ENCODE measurements at regions not wholly inside any gene's neighbourhood (a gene's known extent, or its start where the extent isn't known, plus 50 kb on each side); places are given as distances from the start of the nearest gene placed in this dataset.
A peak's percentile ranks its signal among the peaks of the same experiment; 100 is the strongest.

DNA sequence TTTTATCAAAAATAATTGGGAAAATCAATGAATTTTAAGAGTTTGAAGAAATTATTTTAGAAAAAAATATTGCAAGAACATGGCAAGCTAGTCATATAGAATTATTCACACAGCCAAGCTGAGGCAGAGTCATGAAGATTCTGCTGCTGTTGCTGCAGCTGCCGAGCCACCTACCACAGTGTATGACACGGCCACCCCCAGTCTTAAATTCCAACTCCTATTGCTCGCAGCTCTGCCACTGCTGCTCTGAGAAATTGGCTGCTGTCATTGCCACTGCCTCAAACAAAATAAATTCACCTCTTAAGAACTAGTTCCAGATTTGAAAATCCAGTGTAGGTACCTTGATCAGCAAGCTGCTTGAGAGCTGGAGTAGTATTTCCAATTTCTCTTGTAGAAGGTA, 1318.8 kb upstream of the ACO1 start:
- DNase-seq: no peak
- H3K36me3 Mint-ChIP-seq (ENCODE audit: low read depth): no peaks in the 10 kb centered on the region
- no peaks in the 10 kb centered on the region for H3K9me3 Mint-ChIP-seq
- CTCF ChIA-PET: no interaction called here
- no peak overlapping the region for H3K4me3 Mint-ChIP-seq
- POLR2A ChIA-PET: no interaction called here
- no peaks in the 10 kb centered on the region for H3K4me1 Mint-ChIP-seq
- H3K27ac Mint-ChIP-seq: no peak overlapping the region
- H3K27me3 Mint-ChIP-seq: no peaks in the 10 kb centered on the region

- Mint-ChIP-seq H3K36me3 (ENCODE audit: low read depth) (no peaks in the 10 kb centered on the region), H3K27me3 (no peaks in the 10 kb centered on the region), H3K9me3 (no peaks in the 10 kb centered on the region), H3K4me1 (no peaks in the 10 kb centered on the region), H3K4me3 (no peak overlapping the region), H3K27ac (no peak overlapping the region)
- ChIA-PET POLR2A (no interaction called here), CTCF (no interaction called here)
- no peak for DNase-seq
Observed at GRCh38 chr9:31067418-31067817, 1317.0 kb upstream of the ACO1 start.

DNA sequence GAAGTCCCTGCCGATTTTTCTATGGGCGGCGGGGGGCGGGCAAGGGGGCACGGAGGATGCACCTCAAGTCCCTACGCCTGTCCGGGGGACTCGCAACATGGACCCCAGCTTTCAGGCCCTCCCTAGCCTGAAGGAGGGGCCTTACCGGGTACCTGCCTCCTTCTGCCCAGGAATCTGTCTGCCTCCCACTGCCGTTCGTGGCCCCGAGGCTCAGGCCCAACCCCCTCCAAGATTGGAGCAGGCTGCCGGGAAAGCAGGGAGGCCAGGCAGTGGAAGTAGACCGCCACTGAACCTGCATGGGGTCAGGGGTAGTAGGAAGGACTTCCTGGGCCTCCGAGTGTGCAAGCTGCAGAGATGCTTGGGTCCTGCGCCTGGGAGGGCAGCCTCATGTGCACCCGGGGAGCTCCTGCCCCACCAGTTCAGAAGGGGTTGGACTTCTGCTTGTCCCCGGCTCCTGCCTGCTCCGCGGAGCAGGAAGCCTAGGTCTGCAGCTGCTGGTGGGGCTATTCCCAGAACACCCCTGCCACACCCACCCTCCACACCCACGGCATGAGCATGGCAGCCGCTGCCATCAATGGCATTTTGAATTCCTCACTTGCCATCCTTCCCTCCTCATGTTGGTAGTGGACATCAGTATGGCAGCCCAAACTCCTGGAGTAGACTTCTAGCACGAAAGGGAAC, 1312.7 kb upstream of the ACO1 start:
- H3K36me3 Mint-ChIP-seq (ENCODE audit: low read depth): no peaks in the 10 kb centered on the region
- H3K4me1 Mint-ChIP-seq: no peaks in the 10 kb centered on the region
- ChIA-PET CTCF (no interaction called here), POLR2A (no interaction called here)
- H3K27me3 Mint-ChIP-seq: no peaks in the 10 kb centered on the region
- H3K4me3 Mint-ChIP-seq: no peak overlapping the region
- H3K9me3 Mint-ChIP-seq: no peaks in the 10 kb centered on the region
- no peak for DNase-seq
- no peak overlapping the region for H3K27ac Mint-ChIP-seq

DNA sequence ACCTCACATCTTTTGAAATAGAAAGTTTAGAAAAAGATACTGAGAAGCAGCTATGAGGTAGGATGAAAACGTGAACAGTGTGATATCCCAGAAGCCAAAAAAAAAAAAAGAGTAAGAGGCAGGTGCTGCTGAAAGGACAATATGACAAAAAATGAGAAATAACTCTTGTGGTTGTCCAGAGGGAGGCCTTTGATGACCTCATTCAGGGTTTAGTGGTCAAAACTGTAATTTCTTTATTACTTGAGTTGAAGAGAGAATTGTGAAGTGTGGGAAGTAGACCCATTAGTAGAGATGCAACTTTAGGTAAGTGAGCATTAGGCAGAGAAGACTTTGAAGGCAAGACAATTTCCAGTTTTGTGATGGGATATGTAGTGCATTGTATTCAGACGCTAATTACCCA, 1306.3 kb upstream of the ACO1 start:
- DNase-seq: no peak
- Mint-ChIP-seq H3K4me3 (no peak overlapping the region), H3K27ac (no peak overlapping the region), H3K9me3 (no peaks in the 10 kb centered on the region), H3K27me3 (no peaks in the 10 kb centered on the region), H3K36me3 (ENCODE audit: low read depth) (no peaks in the 10 kb centered on the region), H3K4me1 (no peaks in the 10 kb centered on the region)
- ChIA-PET POLR2A (no interaction called here), CTCF (no interaction called here)

DNA sequence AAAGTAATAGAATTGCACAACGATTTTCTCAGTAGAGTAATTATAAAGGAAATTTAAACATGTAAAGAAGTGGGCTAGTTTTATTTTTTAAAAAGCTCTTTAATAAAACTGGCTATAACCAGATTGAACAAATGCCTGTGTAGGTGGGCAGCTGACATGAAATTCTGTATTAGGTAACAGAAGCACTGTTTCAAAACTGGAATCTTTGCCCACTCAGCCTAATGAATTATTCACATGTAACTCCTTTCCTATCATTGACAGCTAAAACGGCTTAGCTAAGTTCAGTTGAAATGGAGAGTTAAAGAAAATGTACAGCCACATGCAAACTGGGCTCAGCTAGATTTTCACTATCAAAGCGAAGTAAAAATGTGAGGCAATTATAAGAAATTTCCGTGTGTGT, 1300.1 kb upstream of the ACO1 start:
- Mint-ChIP-seq H3K27me3 (no peaks in the 10 kb centered on the region), H3K27ac (no peak overlapping the region)

DNA sequence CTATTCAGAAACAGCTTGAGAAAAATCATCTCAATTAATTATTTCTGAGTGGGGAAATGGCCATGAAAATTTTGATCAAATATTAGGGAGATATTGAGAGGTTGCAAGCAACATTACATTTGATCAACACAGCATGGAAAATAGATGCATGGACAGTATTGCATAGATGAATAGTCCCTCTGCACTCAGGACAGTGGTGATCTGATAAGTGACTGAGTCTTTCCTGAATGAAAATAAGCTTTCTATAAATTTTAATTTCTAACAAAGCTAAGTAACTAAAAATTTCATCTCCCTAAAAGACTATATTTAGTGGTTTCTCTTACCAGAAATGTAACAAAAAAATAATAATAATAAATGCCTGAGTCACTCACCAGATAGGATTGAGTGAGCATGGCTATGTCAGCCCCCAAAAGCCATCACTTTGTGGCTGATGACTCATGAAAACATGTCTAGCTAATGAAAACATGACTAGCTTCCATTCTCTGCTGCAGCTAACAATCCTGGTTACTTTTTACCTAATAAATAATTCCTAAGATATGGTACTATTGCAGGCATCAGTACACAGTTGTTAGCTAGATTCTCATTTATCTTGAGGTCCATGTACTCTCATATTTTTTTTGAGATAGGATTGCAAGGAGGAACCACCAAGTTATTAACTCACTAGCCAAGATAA, 1294.8 kb upstream of the ACO1 start:
- Mint-ChIP-seq H3K27ac (no peak overlapping the region), H3K36me3 (ENCODE audit: low read depth) (no peaks in the 10 kb centered on the region), H3K4me1 (no peaks in the 10 kb centered on the region), H3K4me3 (no peak overlapping the region), H3K27me3 (no peaks in the 10 kb centered on the region), H3K9me3 (no peaks in the 10 kb centered on the region)
- DNase-seq: no peak
- ChIA-PET CTCF (interaction anchor here (0.6 kb wide), 1 partner anchor 1126 kb away, joined by 4 read pairs; no protein-coding TSS in a partner anchor), POLR2A (no interaction called here)

More for the DNA sequence above, 1300.1 kb upstream of the ACO1 start:
- H3K9me3 Mint-ChIP-seq: no peaks in the 10 kb centered on the region
- CTCF ChIA-PET: no interaction called here
- H3K4me1 Mint-ChIP-seq: no peaks in the 10 kb centered on the region
- no peak overlapping the region for H3K4me3 Mint-ChIP-seq
- no peak for DNase-seq
- POLR2A ChIA-PET: no interaction called here
- no peaks in the 10 kb centered on the region for H3K36me3 Mint-ChIP-seq (ENCODE audit: low read depth)

GRCh38 chr9:31100311-31100710, 1284.1 kb upstream of the ACO1 start:
- no peaks in the 10 kb centered on the region for H3K9me3 Mint-ChIP-seq
- H3K36me3 Mint-ChIP-seq (ENCODE audit: low read depth): no peaks in the 10 kb centered on the region
- ChIA-PET POLR2A (no interaction called here), CTCF (no interaction called here)
- no peaks in the 10 kb centered on the region for H3K4me1 Mint-ChIP-seq
- H3K4me3 Mint-ChIP-seq: no peak overlapping the region
- no peak overlapping the region for H3K27ac Mint-ChIP-seq
- no peaks in the 10 kb centered on the region for H3K27me3 Mint-ChIP-seq
- DNase-seq: no peak

DNA sequence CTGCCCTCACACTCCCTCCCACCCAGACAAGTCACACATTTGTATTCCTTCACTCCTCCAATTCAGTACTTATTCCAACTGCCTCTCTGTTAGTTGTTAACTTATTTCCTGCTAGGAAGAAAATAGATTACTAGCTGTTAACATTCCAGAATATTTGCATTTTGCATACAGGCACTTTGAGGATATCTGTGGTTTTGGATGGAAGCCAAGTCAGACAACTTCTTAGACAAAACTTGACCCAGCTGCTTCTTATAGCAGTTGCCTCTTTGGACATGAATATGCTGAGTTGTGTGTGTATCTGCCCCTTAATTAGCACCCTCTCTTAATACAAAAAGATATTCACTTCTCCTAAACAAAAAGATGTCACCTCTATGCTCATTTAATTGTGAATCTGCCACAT, 1280.6 kb upstream of the ACO1 start:
- Mint-ChIP-seq H3K9me3 (no peaks in the 10 kb centered on the region), H3K36me3 (ENCODE audit: low read depth) (no peaks in the 10 kb centered on the region), H3K4me3 (no peak overlapping the region), H3K4me1 (no peaks in the 10 kb centered on the region), H3K27ac (no peak overlapping the region), H3K27me3 (no peaks in the 10 kb centered on the region)
- no peak for DNase-seq
- CTCF ChIA-PET: no interaction called here
- POLR2A ChIA-PET: no interaction called here

- Mint-ChIP-seq H3K4me1 (no peaks in the 10 kb centered on the region), H3K27ac (no peak overlapping the region), H3K27me3 (no peaks in the 10 kb centered on the region), H3K4me3 (no peak overlapping the region), H3K9me3 (no peaks in the 10 kb centered on the region), H3K36me3 (ENCODE audit: low read depth) (no peaks in the 10 kb centered on the region)
- ChIA-PET POLR2A (no interaction called here), CTCF (no interaction called here)
- DNase-seq: no peak
Observed at GRCh38 chr9:31104249-31104648, 1280.2 kb upstream of the ACO1 start.

DNA sequence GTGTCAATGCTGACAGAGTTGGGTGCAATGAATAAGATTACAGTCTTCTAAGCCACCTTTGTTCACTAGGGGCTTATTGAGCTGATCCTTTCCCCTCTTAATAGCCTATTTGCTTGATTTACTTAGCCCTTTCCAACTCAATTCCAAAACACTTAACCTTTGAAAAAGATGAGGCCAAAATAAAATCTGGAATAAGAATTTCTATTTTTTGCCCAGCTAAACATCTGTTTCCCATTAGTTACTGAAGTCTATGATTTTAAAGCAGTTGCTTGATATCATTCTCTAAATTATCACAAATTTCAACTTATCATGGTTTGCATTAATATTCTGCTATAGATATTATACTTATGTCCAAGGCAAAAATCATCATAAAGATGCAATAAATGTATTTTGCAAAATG, 1272.0 kb upstream of the ACO1 start:
- Mint-ChIP-seq H3K36me3 (ENCODE audit: low read depth) (no peaks in the 10 kb centered on the region), H3K9me3 (no peaks in the 10 kb centered on the region), H3K4me1 (no peaks in the 10 kb centered on the region), H3K27me3 (peaks cover 2% of the 10 kb centered on the region), H3K4me3 (no peak overlapping the region), H3K27ac (no peak overlapping the region)
- no peak for DNase-seq
- ChIA-PET CTCF (no interaction called here), POLR2A (no interaction called here)

GRCh38 chr9:31114346-31114745, 1270.1 kb upstream of the ACO1 start:
- no peaks in the 10 kb centered on the region for H3K4me1 Mint-ChIP-seq
- H3K27me3 Mint-ChIP-seq: peaks cover 2% of the 10 kb centered on the region
- no peak for DNase-seq
- no peaks in the 10 kb centered on the region for H3K9me3 Mint-ChIP-seq
- ChIA-PET POLR2A (no interaction called here), CTCF (no interaction called here)
- no peaks in the 10 kb centered on the region for H3K36me3 Mint-ChIP-seq (ENCODE audit: low read depth)
- no peak overlapping the region for H3K27ac Mint-ChIP-seq
- H3K4me3 Mint-ChIP-seq: no peak overlapping the region

GRCh38 chr9:31119890-31120454, 1264.5 kb upstream of the ACO1 start:
- ChIA-PET POLR2A (no interaction called here), CTCF (no interaction called here)
- Mint-ChIP-seq H3K27me3 (no peaks in the 10 kb centered on the region), H3K4me1 (no peaks in the 10 kb centered on the region), H3K9me3 (peaks cover 7% of the 10 kb centered on the region), H3K27ac (no peak overlapping the region), H3K36me3 (ENCODE audit: low read depth) (no peaks in the 10 kb centered on the region), H3K4me3 (no peak overlapping the region)
- DNase-seq: peak; percentile 43

DNA sequence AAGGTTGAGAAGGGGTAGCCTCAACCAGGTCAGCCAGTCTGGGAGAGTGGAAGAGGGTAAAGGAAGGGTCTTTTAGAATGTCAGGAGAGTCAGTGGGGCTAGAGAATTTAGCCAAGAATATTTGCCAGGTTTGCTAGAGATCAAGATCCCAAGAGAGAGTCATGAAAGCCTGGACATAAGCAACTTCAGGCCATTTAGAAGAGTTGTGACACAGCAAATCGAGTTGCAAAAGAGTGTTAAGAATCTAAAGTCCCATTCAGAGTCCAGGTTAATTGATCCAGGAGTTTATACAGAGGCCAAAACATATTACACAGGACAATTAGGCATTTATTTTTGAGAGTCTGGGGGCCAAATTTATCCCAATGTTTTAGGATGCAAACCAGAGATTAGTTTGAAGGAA, 1260.1 kb upstream of the ACO1 start:
- H3K36me3 Mint-ChIP-seq (ENCODE audit: low read depth): no peaks in the 10 kb centered on the region
- CTCF ChIA-PET: no interaction called here
- H3K4me3 Mint-ChIP-seq: no peak overlapping the region
- no peaks in the 10 kb centered on the region for H3K27me3 Mint-ChIP-seq
- POLR2A ChIA-PET: no interaction called here
- H3K9me3 Mint-ChIP-seq: peaks cover 7% of the 10 kb centered on the region
- no peak overlapping the region for H3K27ac Mint-ChIP-seq
- no peak for DNase-seq
- no peaks in the 10 kb centered on the region for H3K4me1 Mint-ChIP-seq

- Mint-ChIP-seq H3K36me3 (ENCODE audit: low read depth) (no peaks in the 10 kb centered on the region), H3K4me1 (no peaks in the 10 kb centered on the region), H3K9me3 (peaks cover 2% of the 10 kb centered on the region), H3K4me3 (no peak overlapping the region), H3K27ac (no peak overlapping the region), H3K27me3 (no peaks in the 10 kb centered on the region)
- DNase-seq: no peak
- POLR2A ChIA-PET: no interaction called here
- CTCF ChIA-PET: no interaction called here
Observed at GRCh38 chr9:31135567-31135966, 1248.9 kb upstream of the ACO1 start.

Data from activated CD4-positive, alpha-beta T cell treated with anti-CD3 and anti-CD28 coated beads, Interleukin-2, amount 10 ng/mL, durations not matched to agents 7 days and 5 days (primary cell).